C4-2B (cell line): ENCODE measurements at regions not wholly inside any gene's neighbourhood (a gene's known extent, or its start where the extent isn't known, plus 50 kb on each side); places are given as distances from the start of the nearest gene placed in this dataset.

Source experiments
- CTCF ChIP-seq: fragments of 450-650 bp; conservative IDR thresholded peaks from 2 replicates; pipeline ENCODE4 v1.5.1; 2017; ENCODE audit warnings: mild to moderate bottlenecking
- ZFX ChIP-seq: fragments of 450-650 bp; IDR thresholded peaks from 2 replicates; pipeline ENCODE4 v1.6.1; 2017

GRCh38 chr10:93166134-93166533 lies 92.4 kb downstream of the CYP26A1 start:
- TF ChIP-seq CTCF (no peak), ZFX (no peak)
